GM23338 (cell line): ENCODE measurements at regions not wholly inside any gene's neighbourhood (a gene's known extent, or its start where the extent isn't known, plus 50 kb on each side); places are given as distances from the start of the nearest gene placed in this dataset.

Experiments
- ATAC-seq: fragments of 200-7000 bp; cut with Tn5 transposase; 3 replicates; pipeline ENCODE4 v1.9.1; 2020
- DNase-seq: peaks from one replicate; pipeline ENCODE4 v3.0.0-alpha.2; 2015; ENCODE audit warnings: low spot score
- H2AFZ ChIP-seq: fragments of 200-600 bp; sonication (generic); 2 replicates; pipeline ENCODE4 v1.8.0; 2016; ENCODE audit warnings: antibody characterized with exemption, mild to moderate bottlenecking, moderate library complexity
- H3F3A ChIP-seq: fragments of 200-600 bp; sonication (generic); replicated peaks from 2 replicates; pipeline ENCODE4 v1.8.0; 2017; ENCODE audit warnings: antibody characterized with exemption, mixed run types, low read depth
- H3K27ac ChIP-seq: fragments of 200-600 bp; sonication (generic); 2 replicates; pipeline ENCODE4 v1.6.1; 2016; ENCODE audit warnings: low read depth
- H3K27me3 ChIP-seq: fragments of 200-600 bp; sonication (generic); 2 replicates; pipeline ENCODE4 v1.8.0; 2016; ENCODE audit warnings: mild to moderate bottlenecking, mixed run types, moderate library complexity; ENCODE audit not compliant: insufficient read depth
- H3K36me3 ChIP-seq: fragments of 200-600 bp; sonication (generic); 2 replicates; pipeline ENCODE4 v1.8.0; 2016; ENCODE audit warnings: mild to moderate bottlenecking; ENCODE audit not compliant: insufficient read depth
- H3K4me1 ChIP-seq: fragments of 200-600 bp; sonication (generic); 2 replicates; pipeline ENCODE4 v1.8.0; 2016; ENCODE audit warnings: mild to moderate bottlenecking, moderate library complexity; ENCODE audit not compliant: insufficient read depth
- H3K4me2 ChIP-seq: fragments of 200-600 bp; sonication (generic); 2 replicates; pipeline ENCODE4 v1.7.1; 2017; ENCODE audit warnings: mixed run types
- H3K4me3 ChIP-seq: fragments of 200-600 bp; sonication (generic); 2 replicates; pipeline ENCODE4 v1.6.1; 2016; ENCODE audit warnings: mixed run types
- H3K79me2 ChIP-seq: fragments of 200-600 bp; sonication (generic); replicated peaks from 2 replicates; pipeline ENCODE4 v1.8.0; 2017; ENCODE audit warnings: mild to moderate bottlenecking; ENCODE audit not compliant: insufficient read depth
- H3K9me2 ChIP-seq: fragments of 200-600 bp; sonication (generic); 2 replicates; pipeline ENCODE4 v1.8.0; 2017; ENCODE audit not compliant: insufficient read depth
- H4K20me1 ChIP-seq: fragments of 200-600 bp; sonication (generic); replicated peaks from 2 replicates; pipeline ENCODE4 v1.8.0; 2017; ENCODE audit warnings: mild to moderate bottlenecking; ENCODE audit not compliant: insufficient read depth
- H3K27ac Mint-ChIP-seq: 2 replicates; pipeline ENCODE4 v1.8.0; 2020; ENCODE audit warnings: inconsistent platforms, mild to moderate bottlenecking, moderate library complexity, mixed read lengths
- H3K27me3 Mint-ChIP-seq: 3 replicates; pipeline ENCODE4 v1.8.0; 2022; ENCODE audit warnings: low read depth, mild to moderate bottlenecking, moderate library complexity, mixed read lengths, inconsistent platforms; ENCODE audit not compliant: insufficient read depth, poor library complexity
- H3K36me3 Mint-ChIP-seq: 3 replicates; pipeline ENCODE4 v1.8.0; 2021; ENCODE audit warnings: low read depth, mild to moderate bottlenecking, inconsistent platforms, moderate library complexity, mixed read lengths
- H3K4me1 Mint-ChIP-seq: 3 replicates; pipeline ENCODE4 v1.8.0; 2020; ENCODE audit warnings: mild to moderate bottlenecking, inconsistent platforms, mixed read lengths
- H3K4me3 Mint-ChIP-seq: 3 replicates; pipeline ENCODE4 v1.8.0; 2021; ENCODE audit warnings: moderate library complexity, mild to moderate bottlenecking, inconsistent platforms, mixed read lengths
- H3K9me3 Mint-ChIP-seq: 3 replicates; pipeline ENCODE4 v1.8.0; 2020; ENCODE audit warnings: moderate library complexity, mild to moderate bottlenecking, inconsistent platforms, mixed read lengths
- CREB1 ChIP-seq: fragments of 250-450 bp; sonication (Bioruptor Pico); IDR thresholded peaks from 2 replicates; pipeline ENCODE4 v1.5.0; 2020; ENCODE audit warnings: low read depth, mild to moderate bottlenecking, moderate library complexity
- CTCF ChIP-seq, 2 experiments: fragments of 200-600 bp in 1 of 2; sonication (generic) in 1 of 2; conservative IDR thresholded peaks; 2 replicates each; pipeline versions ENCODE4 v1.5.1 to v1.6.1; 2016 to 2017; ENCODE audit warnings: antibody characterized with exemption in 2 of 2, low read depth in 2 of 2, mild to moderate bottlenecking in 2 of 2, moderate library complexity in 1 of 2
- ETS1 ChIP-seq: IDR thresholded peaks from 2 replicates; pipeline ENCODE4 v1.6.1; 2016; ENCODE audit warnings: antibody characterized with exemption
- EZH2 ChIP-seq: fragments of 200-600 bp; sonication (generic); IDR thresholded peaks from one replicate; pipeline ENCODE4 v1.8.0; 2017; ENCODE audit warnings: antibody characterized with exemption, mild to moderate bottlenecking, low read depth; ENCODE audit not compliant: unreplicated experiment
- EZH2phosphoT487 ChIP-seq: fragments of 200-600 bp; sonication (generic); IDR thresholded peaks from one replicate; pipeline ENCODE4 v1.8.1; 2018; ENCODE audit warnings: antibody characterized with exemption; ENCODE audit not compliant: unreplicated experiment
- JUNB ChIP-seq: IDR thresholded peaks from one replicate; pipeline ENCODE4 v1.6.1; 2016; ENCODE audit warnings: antibody characterized with exemption; ENCODE audit not compliant: unreplicated experiment
- NANOG ChIP-seq: IDR thresholded peaks from 2 replicates; pipeline ENCODE4 v1.6.1; 2016; ENCODE audit warnings: antibody characterized with exemption, borderline replicate concordance
- POLR2AphosphoS5 ChIP-seq: IDR thresholded peaks from 2 replicates; pipeline ENCODE4 v1.6.1; 2016; ENCODE audit warnings: antibody characterized with exemption, low read depth
- STAT1 ChIP-seq: IDR thresholded peaks from one replicate; pipeline ENCODE4 v1.6.1; 2016; ENCODE audit warnings: antibody characterized with exemption; ENCODE audit not compliant: unreplicated experiment
- ZNF114 ChIP-seq: fragments of 250-450 bp; sonication (Bioruptor Pico); IDR thresholded peaks from 2 replicates; pipeline ENCODE4 v1.5.0; 2020; ENCODE audit warnings: mild to moderate bottlenecking, moderate library complexity
- ZNF331 ChIP-seq: fragments of 250-450 bp; sonication (Bioruptor Pico); IDR thresholded peaks from 2 replicates; pipeline ENCODE4 v1.5.0; 2020; ENCODE audit warnings: low read depth, mild to moderate bottlenecking, moderate library complexity
- TF ChIP-seq, protein P1 (sequence below): IDR thresholded peaks from one replicate; pipeline ENCODE4 v1.6.1; 2018; ENCODE audit warnings: antibody characterized with exemption; ENCODE audit not compliant: unreplicated experiment
- TF ChIP-seq, protein P2 (sequence below): fragments of 250-450 bp; sonication (Bioruptor Pico); IDR thresholded peaks from 2 replicates; pipeline ENCODE4 v1.5.0; 2020; ENCODE audit warnings: mild to moderate bottlenecking, moderate library complexity

DNA sequence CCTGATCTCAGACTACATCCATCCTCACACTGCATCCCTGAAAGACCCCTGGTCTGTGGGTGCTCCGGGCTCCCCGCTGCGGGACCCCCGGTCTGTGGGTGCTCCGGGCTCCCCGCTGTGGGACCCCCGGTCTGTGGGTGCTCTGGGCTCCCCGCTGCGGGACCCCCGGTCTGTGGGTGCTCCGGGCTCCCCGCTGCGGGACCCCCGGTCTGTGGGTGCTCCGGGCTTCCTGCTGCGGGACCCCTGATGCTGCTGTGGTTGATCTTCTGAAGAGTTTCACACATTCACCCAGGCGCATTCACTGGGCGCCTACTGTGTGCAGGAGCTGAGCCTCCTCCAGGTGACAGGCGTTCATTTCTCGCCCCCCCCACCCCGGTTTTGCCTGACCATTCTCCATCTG lies 162.7 kb upstream of the SALL3 start:
- Histone ChIP-seq H4K20me1 (no peaks in the 10 kb centered on the region), H3F3A (no peaks in the 10 kb centered on the region), H3K79me2 (no peaks in the 10 kb centered on the region), H2AFZ (no peak overlapping the region), H3K9me2 (no peaks in the 10 kb centered on the region), H3K36me3 (no peaks in the 10 kb centered on the region), H3K4me1 (no peaks in the 10 kb centered on the region), H3K4me2 (no peak overlapping the region), H3K4me3 (no peak overlapping the region), H3K27me3 (no peaks in the 10 kb centered on the region), H3K27ac (no peak overlapping the region)
- H3K4me3 Mint-ChIP-seq: no peak overlapping the region
- peaks cover 89% of the 10 kb centered on the region for H3K9me3 Mint-ChIP-seq
- no peak for TF ChIP-seq ZNF331 (CRISPR knock-in tag)
- TF ChIP-seq STAT1: no peak
- no peak for TF ChIP-seq ZNF114 (CRISPR knock-in tag)
- no peak for TF ChIP-seq JUNB
- no peak for TF ChIP-seq ETS1
- no peak for TF ChIP-seq EZH2phosphoT487
- no peak for TF ChIP-seq CTCF (conservative IDR thresholded peaks at IDR 0.05; ENCODE audit: low read depth in 2 of 2)
- TF ChIP-seq, protein P1, sequence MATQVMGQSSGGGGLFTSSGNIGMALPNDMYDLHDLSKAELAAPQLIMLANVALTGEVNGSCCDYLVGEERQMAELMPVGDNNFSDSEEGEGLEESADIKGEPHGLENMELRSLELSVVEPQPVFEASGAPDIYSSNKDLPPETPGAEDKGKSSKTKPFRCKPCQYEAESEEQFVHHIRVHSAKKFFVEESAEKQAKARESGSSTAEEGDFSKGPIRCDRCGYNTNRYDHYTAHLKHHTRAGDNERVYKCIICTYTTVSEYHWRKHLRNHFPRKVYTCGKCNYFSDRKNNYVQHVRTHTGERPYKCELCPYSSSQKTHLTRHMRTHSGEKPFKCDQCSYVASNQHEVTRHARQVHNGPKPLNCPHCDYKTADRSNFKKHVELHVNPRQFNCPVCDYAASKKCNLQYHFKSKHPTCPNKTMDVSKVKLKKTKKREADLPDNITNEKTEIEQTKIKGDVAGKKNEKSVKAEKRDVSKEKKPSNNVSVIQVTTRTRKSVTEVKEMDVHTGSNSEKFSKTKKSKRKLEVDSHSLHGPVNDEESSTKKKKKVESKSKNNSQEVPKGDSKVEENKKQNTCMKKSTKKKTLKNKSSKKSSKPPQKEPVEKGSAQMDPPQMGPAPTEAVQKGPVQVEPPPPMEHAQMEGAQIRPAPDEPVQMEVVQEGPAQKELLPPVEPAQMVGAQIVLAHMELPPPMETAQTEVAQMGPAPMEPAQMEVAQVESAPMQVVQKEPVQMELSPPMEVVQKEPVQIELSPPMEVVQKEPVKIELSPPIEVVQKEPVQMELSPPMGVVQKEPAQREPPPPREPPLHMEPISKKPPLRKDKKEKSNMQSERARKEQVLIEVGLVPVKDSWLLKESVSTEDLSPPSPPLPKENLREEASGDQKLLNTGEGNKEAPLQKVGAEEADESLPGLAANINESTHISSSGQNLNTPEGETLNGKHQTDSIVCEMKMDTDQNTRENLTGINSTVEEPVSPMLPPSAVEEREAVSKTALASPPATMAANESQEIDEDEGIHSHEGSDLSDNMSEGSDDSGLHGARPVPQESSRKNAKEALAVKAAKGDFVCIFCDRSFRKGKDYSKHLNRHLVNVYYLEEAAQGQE: no peak
- TF ChIP-seq, protein P2, sequence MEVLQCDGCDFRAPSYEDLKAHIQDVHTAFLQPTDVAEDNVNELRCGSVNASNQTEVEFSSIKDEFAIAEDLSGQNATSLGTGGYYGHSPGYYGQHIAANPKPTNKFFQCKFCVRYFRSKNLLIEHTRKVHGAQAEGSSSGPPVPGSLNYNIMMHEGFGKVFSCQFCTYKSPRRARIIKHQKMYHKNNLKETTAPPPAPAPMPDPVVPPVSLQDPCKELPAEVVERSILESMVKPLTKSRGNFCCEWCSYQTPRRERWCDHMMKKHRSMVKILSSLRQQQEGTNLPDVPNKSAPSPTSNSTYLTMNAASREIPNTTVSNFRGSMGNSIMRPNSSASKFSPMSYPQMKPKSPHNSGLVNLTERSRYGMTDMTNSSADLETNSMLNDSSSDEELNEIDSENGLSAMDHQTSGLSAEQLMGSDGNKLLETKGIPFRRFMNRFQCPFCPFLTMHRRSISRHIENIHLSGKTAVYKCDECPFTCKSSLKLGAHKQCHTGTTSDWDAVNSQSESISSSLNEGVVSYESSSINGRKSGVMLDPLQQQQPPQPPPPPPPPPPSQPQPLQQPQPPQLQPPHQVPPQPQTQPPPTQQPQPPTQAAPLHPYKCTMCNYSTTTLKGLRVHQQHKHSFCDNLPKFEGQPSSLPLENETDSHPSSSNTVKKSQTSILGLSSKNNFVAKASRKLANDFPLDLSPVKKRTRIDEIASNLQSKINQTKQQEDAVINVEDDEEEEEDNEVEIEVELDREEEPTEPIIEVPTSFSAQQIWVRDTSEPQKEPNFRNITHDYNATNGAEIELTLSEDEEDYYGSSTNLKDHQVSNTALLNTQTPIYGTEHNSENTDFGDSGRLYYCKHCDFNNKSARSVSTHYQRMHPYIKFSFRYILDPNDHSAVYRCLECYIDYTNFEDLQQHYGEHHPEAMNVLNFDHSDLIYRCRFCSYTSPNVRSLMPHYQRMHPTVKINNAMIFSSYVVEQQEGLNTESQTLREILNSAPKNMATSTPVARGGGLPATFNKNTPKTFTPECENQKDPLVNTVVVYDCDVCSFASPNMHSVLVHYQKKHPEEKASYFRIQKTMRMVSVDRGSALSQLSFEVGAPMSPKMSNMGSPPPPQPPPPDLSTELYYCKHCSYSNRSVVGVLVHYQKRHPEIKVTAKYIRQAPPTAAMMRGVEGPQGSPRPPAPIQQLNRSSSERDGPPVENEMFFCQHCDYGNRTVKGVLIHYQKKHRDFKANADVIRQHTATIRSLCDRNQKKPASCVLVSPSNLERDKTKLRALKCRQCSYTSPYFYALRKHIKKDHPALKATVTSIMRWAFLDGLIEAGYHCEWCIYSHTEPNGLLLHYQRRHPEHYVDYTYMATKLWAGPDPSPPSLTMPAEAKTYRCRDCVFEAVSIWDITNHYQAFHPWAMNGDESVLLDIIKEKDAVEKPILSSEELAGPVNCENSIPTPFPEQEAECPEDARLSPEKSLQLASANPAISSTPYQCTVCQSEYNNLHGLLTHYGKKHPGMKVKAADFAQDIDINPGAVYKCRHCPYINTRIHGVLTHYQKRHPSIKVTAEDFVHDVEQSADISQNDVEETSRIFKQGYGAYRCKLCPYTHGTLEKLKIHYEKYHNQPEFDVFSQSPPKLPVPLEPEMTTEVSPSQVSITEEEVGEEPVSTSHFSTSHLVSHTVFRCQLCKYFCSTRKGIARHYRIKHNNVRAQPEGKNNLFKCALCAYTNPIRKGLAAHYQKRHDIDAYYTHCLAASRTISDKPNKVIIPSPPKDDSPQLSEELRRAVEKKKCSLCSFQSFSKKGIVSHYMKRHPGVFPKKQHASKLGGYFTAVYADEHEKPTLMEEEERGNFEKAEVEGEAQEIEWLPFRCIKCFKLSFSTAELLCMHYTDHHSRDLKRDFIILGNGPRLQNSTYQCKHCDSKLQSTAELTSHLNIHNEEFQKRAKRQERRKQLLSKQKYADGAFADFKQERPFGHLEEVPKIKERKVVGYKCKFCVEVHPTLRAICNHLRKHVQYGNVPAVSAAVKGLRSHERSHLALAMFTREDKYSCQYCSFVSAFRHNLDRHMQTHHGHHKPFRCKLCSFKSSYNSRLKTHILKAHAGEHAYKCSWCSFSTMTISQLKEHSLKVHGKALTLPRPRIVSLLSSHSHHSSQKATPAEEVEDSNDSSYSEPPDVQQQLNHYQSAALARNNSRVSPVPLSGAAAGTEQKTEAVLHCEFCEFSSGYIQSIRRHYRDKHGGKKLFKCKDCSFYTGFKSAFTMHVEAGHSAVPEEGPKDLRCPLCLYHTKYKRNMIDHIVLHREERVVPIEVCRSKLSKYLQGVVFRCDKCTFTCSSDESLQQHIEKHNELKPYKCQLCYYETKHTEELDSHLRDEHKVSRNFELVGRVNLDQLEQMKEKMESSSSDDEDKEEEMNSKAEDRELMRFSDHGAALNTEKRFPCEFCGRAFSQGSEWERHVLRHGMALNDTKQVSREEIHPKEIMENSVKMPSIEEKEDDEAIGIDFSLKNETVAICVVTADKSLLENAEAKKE (CRISPR knock-in tag): no peak
- no peak for TF ChIP-seq POLR2AphosphoS5
- no peak for TF ChIP-seq CREB1 (CRISPR knock-in tag)
- TF ChIP-seq EZH2: no peak
- TF ChIP-seq NANOG: no peak
- ATAC-seq (no peak), DNase-seq (no peak)
- H3K4me1 Mint-ChIP-seq: no peaks in the 10 kb centered on the region
- no peak overlapping the region for H3K27ac Mint-ChIP-seq
- H3K36me3 Mint-ChIP-seq: peaks cover 46% of the 10 kb centered on the region
- no peaks in the 10 kb centered on the region for H3K27me3 Mint-ChIP-seq
